BLaER1 treated with 17β-estradiol and CSF1 and Interleukin-3, amounts not matched to agents 10 nM and 100 nM (cell line): ENCODE measurements at regions not wholly inside any gene's neighbourhood (a gene's known extent, or its start where the extent isn't known, plus 50 kb on each side); places are given as distances from the start of the nearest gene placed in this dataset.

ENCODE experiments used
- H3K27ac ChIP-seq, 11 experiments: shearing (Covaris generic); formaldehyde crosslinking; 2 replicates each; pipeline ENCODE4 v1.8.1; 2022
- H3K27me3 ChIP-seq, 11 experiments: shearing (Covaris generic); formaldehyde crosslinking; 2 replicates each; pipeline ENCODE4 v1.8.1; 2022
- H3K36me3 ChIP-seq, 11 experiments: shearing (Covaris generic); formaldehyde crosslinking; 2 replicates each; pipeline ENCODE4 v1.8.1; 2022
- H3K4me1 ChIP-seq, 10 experiments: shearing (Covaris generic); formaldehyde crosslinking; 2 replicates each; pipeline ENCODE4 v1.8.1; 2022
- H3K4me2 ChIP-seq, 11 experiments: shearing (Covaris generic); formaldehyde crosslinking; 2 replicates each; pipeline ENCODE4 v1.8.1; 2022
- H3K4me3 ChIP-seq, 10 experiments: shearing (Covaris generic); formaldehyde crosslinking; 2 replicates each; pipeline ENCODE4 v1.8.1; 2022
- H3K9ac ChIP-seq, 11 experiments: shearing (Covaris generic); formaldehyde crosslinking; 2 replicates each; pipeline ENCODE4 v1.8.1; 2022
- H3K9me3 ChIP-seq, 11 experiments: shearing (Covaris generic); formaldehyde crosslinking; replicated peaks in 1 of 11; 2 replicates each; pipeline ENCODE4 v1.8.1; 2022
- H4K20me1 ChIP-seq, 11 experiments: shearing (Covaris generic); formaldehyde crosslinking; 2 replicates each; pipeline ENCODE4 v1.8.1; 2022
- Cebpa-rat ChIP-seq, 11 experiments: shearing (Covaris generic); IDR thresholded peaks; 2 replicates each; pipeline ENCODE4 v1.8.1; 2022

DNA sequence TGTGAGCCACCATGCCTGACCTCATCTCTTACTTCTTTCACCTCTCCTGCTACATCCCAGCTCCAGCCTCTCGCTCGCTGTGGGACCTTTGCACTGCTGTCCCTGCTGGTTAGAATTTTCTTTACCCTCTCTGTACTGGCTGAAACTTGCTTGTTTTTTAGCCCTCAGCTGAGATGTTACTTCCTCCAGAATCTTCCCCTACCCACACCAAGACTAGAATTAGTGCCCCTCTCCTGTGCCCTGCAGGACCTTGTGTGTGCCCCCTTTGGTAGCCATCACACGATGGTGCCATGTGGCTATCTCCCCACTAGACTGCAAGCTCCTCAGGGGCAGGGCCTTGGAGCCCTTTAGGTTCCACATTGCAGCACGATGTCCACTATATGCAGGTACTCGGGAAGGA lies 84.1 kb downstream of the AIPL1 start:
- no peaks in the 10 kb centered on the region for H3K4me1 ChIP-seq
- no peak overlapping the region for H3K27ac ChIP-seq
- no peak for TF ChIP-seq Cebpa-rat (IDR thresholded peaks at IDR 0.05)
- H3K4me3 ChIP-seq = no peak overlapping the region
- no peak overlapping the region for H3K4me2 ChIP-seq
- H4K20me1 ChIP-seq = no peaks in the 10 kb centered on the region
- no peaks in the 10 kb centered on the region for H3K36me3 ChIP-seq
- H3K9me3 ChIP-seq = no peaks in the 10 kb centered on the region
- H3K9ac ChIP-seq = no peak overlapping the region
- H3K27me3 ChIP-seq = no peaks in the 10 kb centered on the region

DNA sequence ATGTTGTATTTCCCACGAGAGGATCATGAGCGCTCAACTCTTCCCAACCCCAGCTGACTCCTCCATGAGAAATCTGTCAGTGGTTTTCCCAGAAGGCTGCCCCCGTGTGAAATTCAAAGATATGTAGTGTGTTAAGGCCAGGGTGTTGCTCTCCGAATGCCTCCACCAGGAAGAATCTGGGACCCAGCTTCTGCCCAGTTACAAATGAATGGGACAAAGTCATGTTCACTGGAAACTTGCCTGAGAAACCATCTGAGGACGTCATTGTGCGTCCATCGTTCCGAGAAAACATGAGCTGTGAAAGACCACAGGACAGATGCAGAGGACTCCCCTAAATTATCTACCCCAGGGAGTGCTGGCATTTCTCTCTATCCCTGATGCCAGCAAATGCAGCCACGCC lies 86.0 kb downstream of the AIPL1 start:
- no peak for TF ChIP-seq Cebpa-rat (IDR thresholded peaks at IDR 0.05)
- Histone ChIP-seq H3K9me3 (no peaks in the 10 kb centered on the region), H3K9ac (no peak overlapping the region), H3K4me3 (no peak overlapping the region), H3K27me3 (no peaks in the 10 kb centered on the region), H4K20me1 (no peaks in the 10 kb centered on the region), H3K36me3 (no peaks in the 10 kb centered on the region), H3K27ac (no peak overlapping the region), H3K4me1 (no peaks in the 10 kb centered on the region), H3K4me2 (no peak overlapping the region)

DNA sequence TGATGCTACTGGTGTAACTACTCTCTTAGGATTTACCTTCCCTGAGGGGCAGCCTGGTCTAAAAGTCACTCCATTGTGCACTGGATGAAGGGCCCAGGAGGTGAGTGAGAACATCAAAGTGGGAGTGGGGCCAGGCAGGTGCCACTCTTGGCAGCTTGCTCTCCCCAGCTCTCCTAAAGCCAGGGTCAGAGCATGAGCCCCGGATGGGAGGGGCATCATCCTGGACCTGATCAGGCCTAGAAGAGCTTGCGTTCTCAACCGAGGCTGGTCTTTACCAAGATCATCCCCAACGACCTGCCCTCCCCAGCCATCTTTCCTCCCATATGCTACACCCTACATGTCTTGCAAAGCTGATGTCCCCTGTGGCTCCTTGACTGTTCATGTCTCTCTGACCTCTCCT lies 87.1 kb downstream of the AIPL1 start:
- no peak overlapping the region for H3K4me2 ChIP-seq
- TF ChIP-seq Cebpa-rat (IDR thresholded peaks at IDR 0.05) = no peak
- no peak overlapping the region for H3K4me3 ChIP-seq
- no peaks in the 10 kb centered on the region for H3K4me1 ChIP-seq
- H3K9ac ChIP-seq = no peak overlapping the region
- H3K36me3 ChIP-seq = no peaks in the 10 kb centered on the region
- no peak overlapping the region for H3K27ac ChIP-seq
- H3K9me3 ChIP-seq = no peaks in the 10 kb centered on the region
- H3K27me3 ChIP-seq = no peaks in the 10 kb centered on the region
- no peaks in the 10 kb centered on the region for H4K20me1 ChIP-seq

DNA sequence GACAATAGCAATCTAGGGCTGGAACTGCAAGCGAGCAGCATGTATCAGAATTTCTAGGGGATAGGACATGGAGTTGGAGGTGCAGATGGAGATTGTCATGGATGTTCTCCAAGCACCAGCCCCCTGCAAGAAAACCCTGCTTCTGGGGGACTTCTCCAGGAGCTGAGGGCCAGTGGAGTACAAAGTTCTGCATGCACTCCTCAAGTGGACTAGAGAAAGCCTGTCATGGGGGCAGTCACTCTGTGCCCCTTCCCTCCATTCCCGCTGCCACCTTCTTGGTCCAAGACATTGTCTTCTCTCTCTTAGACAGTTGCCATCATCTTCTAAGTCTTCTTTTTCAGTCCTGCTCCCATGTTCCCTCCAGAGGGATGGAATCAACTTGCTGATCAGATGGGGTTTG lies 87.9 kb downstream of the AIPL1 start:
- H4K20me1 ChIP-seq = no peaks in the 10 kb centered on the region
- no peak overlapping the region for H3K9ac ChIP-seq
- no peak overlapping the region for H3K27ac ChIP-seq
- no peaks in the 10 kb centered on the region for H3K4me1 ChIP-seq
- H3K9me3 ChIP-seq = no peaks in the 10 kb centered on the region
- no peaks in the 10 kb centered on the region for H3K27me3 ChIP-seq
- no peak overlapping the region for H3K4me2 ChIP-seq
- no peak overlapping the region for H3K4me3 ChIP-seq
- H3K36me3 ChIP-seq = no peaks in the 10 kb centered on the region
- no peak for TF ChIP-seq Cebpa-rat (IDR thresholded peaks at IDR 0.05)

DNA sequence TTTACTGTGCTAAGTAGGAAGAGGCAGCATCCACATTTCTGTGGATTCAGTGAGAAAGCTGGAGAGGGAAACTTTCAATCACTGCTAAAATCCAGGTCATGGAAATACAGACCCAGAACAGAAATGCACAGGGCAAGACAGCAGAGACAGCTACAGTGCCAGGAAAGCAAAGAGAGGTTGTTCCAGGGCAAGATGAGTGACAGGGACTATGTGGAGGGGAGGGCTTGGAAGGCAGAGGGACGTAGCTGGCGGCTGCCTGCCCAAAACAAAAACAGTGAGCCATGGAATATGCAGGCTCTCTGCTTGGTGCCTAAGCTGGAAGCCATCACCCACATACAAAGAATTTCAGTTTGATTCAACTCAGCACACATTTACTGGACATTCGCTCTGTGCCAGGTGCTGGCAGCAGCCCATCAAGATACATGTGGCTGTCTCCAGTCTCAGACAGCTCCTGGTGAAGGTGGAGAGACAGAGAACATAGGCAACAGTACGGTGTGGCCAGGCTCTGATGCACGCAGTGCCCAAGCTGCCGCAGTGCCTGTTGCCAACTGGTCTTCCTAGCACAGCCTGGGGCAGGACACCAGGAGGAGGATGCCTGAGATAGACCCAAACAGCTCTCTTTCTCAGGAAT lies 88.7 kb downstream of the AIPL1 start:
- no peak overlapping the region for H3K9ac ChIP-seq
- no peaks in the 10 kb centered on the region for H3K4me1 ChIP-seq
- no peak for TF ChIP-seq Cebpa-rat (IDR thresholded peaks at IDR 0.05)
- H3K27ac ChIP-seq = no peak overlapping the region
- no peak overlapping the region for H3K4me2 ChIP-seq
- no peaks in the 10 kb centered on the region for H3K36me3 ChIP-seq
- H3K27me3 ChIP-seq = no peaks in the 10 kb centered on the region
- no peaks in the 10 kb centered on the region for H3K9me3 ChIP-seq
- H4K20me1 ChIP-seq = no peaks in the 10 kb centered on the region
- H3K4me3 ChIP-seq = no peak overlapping the region

DNA sequence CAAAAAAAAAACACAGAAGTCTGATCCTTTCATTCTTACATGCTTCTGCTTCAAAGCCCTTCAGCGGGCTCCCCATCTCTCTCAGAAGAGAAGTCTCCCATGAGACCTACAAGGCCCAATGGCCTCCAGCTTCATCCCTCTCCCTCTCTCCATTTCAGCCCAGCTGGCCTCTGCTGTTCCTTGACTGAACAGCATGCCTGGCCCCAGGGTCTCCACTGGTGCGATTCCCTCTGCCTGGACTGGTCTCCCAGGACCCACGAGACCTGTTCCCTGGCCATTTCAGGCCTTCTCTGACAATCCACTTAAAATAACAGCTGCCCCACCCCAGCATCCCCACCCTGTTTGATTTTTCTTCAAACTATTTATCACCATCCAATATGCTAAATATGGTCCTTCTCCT lies 91.2 kb downstream of the AIPL1 start:
- Histone ChIP-seq H3K27ac (no peak overlapping the region), H3K9me3 (no peaks in the 10 kb centered on the region), H3K27me3 (no peaks in the 10 kb centered on the region), H3K9ac (no peak overlapping the region), H3K36me3 (no peaks in the 10 kb centered on the region), H3K4me2 (no peak overlapping the region), H3K4me3 (no peak overlapping the region), H4K20me1 (no peaks in the 10 kb centered on the region), H3K4me1 (no peaks in the 10 kb centered on the region)
- TF ChIP-seq Cebpa-rat (IDR thresholded peaks at IDR 0.05) = no peak

DNA sequence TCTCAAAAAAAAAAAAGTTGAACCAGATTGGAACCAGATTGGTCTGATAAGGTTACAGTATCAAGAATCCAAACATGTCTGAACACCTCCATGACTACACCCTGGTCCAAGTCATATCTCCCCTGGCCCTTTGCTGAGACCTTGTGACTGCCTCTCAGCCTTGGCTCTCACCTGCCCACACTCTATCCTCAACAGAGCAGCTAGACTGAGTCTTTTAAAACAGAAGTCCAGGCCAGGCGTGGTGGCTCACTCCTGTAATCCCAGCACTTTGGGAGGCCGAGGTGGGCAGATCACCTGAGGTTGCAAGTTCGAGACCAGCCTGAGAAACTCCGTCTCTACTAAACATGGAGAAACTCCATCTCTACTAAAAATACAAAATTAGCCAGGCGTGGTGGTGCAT lies 91.7 kb downstream of the AIPL1 start:
- no peaks in the 10 kb centered on the region for H3K9me3 ChIP-seq
- no peaks in the 10 kb centered on the region for H3K36me3 ChIP-seq
- H3K27ac ChIP-seq = no peak overlapping the region
- H3K9ac ChIP-seq = no peak overlapping the region
- no peak for TF ChIP-seq Cebpa-rat (IDR thresholded peaks at IDR 0.05)
- no peaks in the 10 kb centered on the region for H4K20me1 ChIP-seq
- no peak overlapping the region for H3K4me3 ChIP-seq
- no peaks in the 10 kb centered on the region for H3K27me3 ChIP-seq
- H3K4me2 ChIP-seq = no peak overlapping the region
- no peaks in the 10 kb centered on the region for H3K4me1 ChIP-seq

DNA sequence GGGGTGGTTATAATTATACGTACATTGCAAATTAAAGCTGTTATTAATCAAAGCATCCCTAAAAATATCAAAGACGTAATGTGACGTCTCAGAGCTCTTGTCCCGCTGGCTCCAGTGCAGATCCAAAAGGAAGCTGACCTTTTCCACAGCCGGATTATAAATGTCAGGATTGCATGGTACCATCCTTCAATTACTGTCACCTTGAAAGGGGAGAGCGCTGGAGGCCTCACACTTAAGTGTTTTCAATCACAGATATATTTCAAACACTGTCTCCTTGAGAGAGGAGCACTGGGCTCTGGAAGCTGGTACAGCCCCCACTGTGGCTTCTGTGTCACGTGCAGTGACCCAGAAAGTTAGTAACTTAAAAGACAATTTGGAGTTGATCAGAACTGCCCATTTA lies 94.2 kb downstream of the AIPL1 start:
- Histone ChIP-seq H3K9me3 (no peaks in the 10 kb centered on the region), H3K9ac (no peak overlapping the region), H3K4me1 (no peaks in the 10 kb centered on the region), H3K36me3 (no peaks in the 10 kb centered on the region), H3K27me3 (no peaks in the 10 kb centered on the region), H3K4me2 (no peak overlapping the region), H3K4me3 (no peak overlapping the region), H3K27ac (no peak overlapping the region), H4K20me1 (no peaks in the 10 kb centered on the region)
- TF ChIP-seq Cebpa-rat (IDR thresholded peaks at IDR 0.05) = no peak

DNA sequence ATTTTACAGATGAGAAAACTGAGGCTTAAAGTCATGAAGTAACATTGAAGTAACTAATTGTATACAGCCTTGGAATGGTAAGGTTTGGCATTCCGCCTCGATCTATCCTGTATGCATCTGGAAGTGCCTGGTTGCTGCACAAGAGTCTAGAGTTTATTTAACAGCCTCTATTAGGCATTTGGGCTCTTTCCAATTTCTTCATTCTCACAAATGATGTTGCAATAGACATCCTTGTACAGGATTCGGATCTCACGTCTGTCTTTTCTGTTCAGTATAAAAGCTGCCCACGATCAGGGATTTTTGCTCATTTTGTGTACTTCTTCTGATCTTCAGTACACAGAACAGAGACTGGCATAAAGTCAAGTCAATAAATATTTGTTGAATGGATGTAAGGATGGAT lies 100.5 kb downstream of the AIPL1 start:
- Histone ChIP-seq H3K27me3 (no peaks in the 10 kb centered on the region), H3K9me3 (no peaks in the 10 kb centered on the region), H3K4me2 (no peak overlapping the region), H3K9ac (no peak overlapping the region), H3K4me1 (no peaks in the 10 kb centered on the region), H4K20me1 (no peaks in the 10 kb centered on the region), H3K36me3 (no peaks in the 10 kb centered on the region), H3K4me3 (no peak overlapping the region), H3K27ac (no peak overlapping the region)
- TF ChIP-seq Cebpa-rat (IDR thresholded peaks at IDR 0.05) = no peak

DNA sequence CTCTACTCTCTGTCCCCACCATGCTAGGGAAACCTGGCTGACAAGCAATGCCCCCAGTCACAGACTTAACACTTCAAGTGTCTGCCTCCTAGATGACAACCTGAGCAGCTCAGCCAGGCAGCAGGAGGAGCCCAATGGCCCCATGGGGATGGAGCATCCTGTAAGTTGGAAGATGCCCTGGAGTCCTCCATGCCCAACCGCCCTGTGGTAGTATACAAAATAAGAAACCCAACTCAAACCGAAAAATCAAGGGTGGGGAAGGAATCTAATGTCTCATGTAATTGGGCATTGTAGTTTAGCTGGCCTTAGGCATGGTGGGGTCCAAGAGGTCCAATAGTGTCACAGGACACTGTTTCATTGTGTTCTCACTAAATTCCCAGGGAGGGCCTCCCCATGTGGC lies 104.0 kb downstream of the AIPL1 start:
- H3K4me2 ChIP-seq = no peak overlapping the region
- no peak overlapping the region for H3K27ac ChIP-seq
- no peak overlapping the region for H3K4me3 ChIP-seq
- H3K9me3 ChIP-seq = no peaks in the 10 kb centered on the region
- H3K27me3 ChIP-seq = no peaks in the 10 kb centered on the region
- no peaks in the 10 kb centered on the region for H4K20me1 ChIP-seq
- no peak for TF ChIP-seq Cebpa-rat (IDR thresholded peaks at IDR 0.05)
- H3K4me1 ChIP-seq = no peaks in the 10 kb centered on the region
- H3K9ac ChIP-seq = no peak overlapping the region
- H3K36me3 ChIP-seq = no peaks in the 10 kb centered on the region

DNA sequence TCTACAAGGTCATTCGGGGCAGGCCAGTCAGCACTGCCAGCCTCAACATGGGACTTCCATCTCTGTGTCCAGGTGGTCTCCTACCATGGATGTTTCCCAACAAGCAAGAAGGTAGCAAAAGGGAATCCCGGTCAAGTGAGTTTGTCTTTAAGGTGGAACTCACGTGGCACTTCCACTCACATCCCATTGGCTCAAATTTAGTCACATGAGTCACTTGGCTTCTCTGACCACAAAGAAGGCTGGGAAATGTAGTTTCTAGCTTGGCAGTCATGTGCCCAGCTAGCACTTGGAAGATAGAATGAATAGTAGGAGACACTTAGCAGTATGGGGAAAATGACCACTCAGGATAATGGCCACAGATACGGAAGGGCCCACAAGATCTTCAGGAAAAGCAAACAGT lies 106.6 kb downstream of the AIPL1 start:
- Histone ChIP-seq H3K4me3 (no peak overlapping the region), H3K4me1 (no peaks in the 10 kb centered on the region), H3K9me3 (no peaks in the 10 kb centered on the region), H3K27ac (no peak overlapping the region), H3K27me3 (no peaks in the 10 kb centered on the region), H3K4me2 (no peak overlapping the region), H3K36me3 (no peaks in the 10 kb centered on the region), H4K20me1 (no peaks in the 10 kb centered on the region), H3K9ac (no peak overlapping the region)
- no peak for TF ChIP-seq Cebpa-rat (IDR thresholded peaks at IDR 0.05)
